D341Med (cell line): ENCODE measurements at regions not wholly inside any gene's neighbourhood (a gene's known extent, or its start where the extent isn't known, plus 50 kb on each side); places are given as distances from the start of the nearest gene placed in this dataset.

ENCODE experiments used
- DNase-seq: peaks from one replicate; pipeline ENCODE4 v3.0.0; 2012; ENCODE audit warnings: low spot score

DNA sequence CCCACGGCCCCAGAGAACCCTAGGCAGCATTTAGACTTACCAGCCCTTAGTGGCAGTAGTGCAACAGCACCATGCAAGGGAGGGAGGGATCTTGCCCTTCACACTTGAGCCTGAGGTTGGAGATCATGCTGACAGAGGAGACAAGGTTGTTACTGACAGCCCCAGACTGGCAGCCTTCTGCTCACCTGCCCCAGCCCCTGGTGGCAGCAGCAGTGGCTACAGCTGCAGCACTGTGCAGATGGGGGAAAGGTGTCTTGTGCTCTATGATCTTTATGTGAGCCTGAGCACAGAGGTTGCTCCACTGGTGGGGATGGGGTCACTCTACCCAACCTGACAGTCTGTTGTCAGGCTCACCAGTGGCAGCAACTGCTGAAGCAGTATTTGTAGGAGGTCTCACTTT is 501.2 kb upstream of the LRRTM4 start:
- DNase-seq = no peak

DNA sequence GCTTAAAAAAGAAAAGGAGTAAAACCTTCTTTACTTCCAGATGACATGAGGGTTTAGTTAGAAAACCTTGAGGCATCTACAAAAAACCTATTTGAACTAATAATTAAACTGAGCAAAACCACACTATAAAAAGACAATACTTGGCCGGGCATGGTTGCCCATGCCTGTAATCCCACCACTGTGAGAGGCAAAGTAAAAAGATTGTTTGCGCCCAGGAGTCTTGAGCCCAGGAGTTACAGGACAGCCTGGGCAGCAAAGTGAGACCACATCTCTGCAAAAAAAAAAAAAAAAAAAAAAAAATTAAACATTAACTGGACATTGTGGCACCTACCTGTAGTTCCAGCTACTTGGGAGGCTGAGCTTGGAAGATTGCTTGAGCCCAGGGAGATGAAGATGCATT is 502.8 kb upstream of the LRRTM4 start:
- no peak for DNase-seq

DNA sequence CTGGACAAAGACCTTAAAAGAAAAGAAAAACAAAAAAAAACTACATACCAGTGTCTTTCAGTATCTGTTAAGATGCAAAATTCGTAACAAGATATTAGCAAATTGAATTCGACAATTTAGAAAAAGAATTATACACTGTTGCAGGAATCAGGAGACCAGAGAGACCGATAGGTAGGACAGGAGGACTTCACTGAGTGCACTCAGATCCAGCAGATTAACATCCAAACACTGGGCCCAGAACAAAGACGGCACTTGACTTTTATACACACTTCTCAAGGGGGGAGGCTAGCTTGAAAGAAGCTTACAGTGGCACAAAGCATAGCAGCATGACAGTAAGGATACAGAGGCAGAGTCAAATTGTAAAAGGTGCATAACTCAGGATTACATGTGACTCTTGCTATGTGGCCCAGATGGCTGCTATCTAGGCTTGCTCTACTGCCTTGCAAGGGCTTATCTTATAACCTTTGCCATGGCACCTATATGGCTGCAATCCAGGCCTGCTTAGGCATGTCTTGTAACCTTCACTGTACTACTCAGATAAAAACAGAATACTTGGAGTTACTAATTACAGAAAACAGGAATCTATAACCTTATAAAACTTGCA is 507.3 kb upstream of the LRRTM4 start:
- DNase-seq = no peak

DNA sequence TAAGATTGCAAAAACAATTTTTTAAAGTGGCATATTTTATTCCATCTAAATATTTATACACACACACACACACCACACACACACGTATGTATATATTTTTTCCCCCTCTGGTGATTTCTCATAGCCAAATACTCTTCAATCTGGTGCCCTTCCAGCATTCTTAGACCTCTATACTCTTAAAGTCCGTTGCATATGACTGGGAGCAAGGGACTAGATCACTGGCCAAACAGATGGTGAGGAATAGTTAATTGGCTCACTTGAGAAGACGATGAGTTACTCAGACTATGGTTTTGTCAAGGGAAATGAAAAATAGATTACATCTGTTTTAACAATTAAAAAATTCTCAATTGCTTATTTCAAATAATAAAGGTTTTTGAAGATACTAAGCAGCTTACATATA is 512.5 kb upstream of the LRRTM4 start:
- DNase-seq = no peak

DNA sequence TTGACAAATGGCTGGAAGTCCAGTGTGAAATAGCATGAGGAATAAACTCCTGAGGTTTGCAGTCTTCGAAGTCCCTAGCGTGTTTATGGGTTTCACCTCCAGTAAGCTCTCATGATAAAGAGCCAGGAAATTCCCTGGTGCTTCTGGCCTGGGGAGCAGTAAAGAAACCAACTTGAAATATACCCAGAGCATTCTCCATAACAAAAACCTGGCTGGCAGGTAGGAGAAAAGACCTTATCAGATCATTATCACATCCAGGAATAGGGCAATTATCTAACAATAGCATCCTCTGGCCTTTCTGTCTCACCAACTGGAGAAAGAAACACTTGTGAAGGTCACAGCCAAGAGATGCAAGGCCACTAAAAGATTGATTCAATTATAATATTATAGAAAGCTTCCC is 513.6 kb upstream of the LRRTM4 start:
- no peak for DNase-seq

DNA sequence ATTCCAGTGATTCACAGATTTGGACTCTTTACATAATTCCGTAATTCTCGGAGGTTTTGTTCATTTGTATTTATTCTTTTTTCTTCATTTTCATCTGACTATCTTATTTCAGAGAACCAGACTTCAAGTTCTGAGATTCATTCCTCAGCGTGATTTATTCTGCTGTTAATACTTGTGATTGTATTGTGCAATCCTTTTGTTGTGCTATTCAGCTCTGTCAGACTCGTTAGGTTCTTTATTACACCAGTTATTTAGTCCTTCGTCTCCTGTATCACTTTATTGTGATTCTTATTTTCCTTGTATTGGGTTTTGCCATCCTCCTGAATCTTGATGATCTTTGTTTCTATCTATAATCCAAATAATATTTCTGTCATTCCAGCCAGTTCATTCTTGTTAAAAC is 529.3 kb upstream of the LRRTM4 start:
- no peak for DNase-seq

DNA sequence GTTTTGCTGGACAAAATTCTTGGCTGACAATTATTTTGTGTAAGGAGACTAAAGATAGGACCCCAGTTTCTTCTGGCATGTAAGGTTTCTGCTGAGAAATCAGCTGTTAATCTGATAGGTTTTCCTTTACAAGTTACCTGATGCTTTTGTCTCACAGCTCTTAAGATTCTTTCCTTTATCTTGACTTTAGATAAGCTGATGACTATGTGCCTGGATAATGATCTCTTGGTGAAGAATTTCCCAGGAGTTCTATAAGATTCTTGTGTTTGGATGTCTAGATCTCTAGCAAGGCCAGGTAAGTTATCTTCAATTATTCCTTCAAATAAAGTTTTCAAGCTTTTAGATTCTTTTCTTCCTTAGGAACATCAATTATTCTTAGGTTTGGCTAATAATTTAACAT is 534.8 kb upstream of the LRRTM4 start:
- DNase-seq = no peak

DNA sequence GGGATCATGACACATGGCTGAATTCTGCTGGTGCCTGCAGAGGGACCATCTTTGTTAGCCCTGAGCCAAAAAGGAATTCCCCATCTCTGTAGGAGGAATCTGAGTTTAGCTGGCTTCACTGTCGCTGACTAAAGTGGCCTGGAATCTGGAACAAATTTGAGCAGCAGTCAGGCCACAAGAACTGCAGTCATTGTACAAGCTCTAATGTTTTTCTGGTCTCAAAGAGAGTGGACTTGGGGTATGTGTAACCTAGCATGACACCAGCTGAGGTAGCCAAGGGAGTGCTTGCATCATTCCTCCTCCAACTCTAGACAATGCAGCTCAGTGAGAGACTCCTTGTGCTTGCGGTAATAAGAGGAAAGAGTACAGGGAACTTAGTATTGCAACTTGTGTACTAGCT is 539.1 kb upstream of the LRRTM4 start:
- DNase-seq = no peak

DNA sequence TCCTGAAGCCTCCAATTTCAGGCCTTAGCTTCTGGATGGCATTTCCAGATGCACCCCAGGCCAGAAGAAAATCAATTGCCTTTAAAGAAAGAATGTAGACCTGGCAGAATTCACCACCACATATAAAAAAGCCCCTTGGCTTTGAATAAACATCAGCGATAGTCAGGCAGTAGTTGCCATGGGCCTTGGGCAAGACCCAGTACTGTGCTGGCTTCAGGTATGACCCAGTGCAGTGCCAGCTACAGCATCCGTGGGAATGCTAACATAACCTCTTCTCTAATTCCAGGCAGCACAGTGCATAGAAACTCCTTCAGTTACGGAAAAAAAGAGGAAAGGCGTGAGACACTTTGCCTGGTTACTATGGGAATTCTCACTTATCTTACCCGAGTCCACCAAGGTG is 539.6 kb upstream of the LRRTM4 start:
- DNase-seq = no peak

DNA sequence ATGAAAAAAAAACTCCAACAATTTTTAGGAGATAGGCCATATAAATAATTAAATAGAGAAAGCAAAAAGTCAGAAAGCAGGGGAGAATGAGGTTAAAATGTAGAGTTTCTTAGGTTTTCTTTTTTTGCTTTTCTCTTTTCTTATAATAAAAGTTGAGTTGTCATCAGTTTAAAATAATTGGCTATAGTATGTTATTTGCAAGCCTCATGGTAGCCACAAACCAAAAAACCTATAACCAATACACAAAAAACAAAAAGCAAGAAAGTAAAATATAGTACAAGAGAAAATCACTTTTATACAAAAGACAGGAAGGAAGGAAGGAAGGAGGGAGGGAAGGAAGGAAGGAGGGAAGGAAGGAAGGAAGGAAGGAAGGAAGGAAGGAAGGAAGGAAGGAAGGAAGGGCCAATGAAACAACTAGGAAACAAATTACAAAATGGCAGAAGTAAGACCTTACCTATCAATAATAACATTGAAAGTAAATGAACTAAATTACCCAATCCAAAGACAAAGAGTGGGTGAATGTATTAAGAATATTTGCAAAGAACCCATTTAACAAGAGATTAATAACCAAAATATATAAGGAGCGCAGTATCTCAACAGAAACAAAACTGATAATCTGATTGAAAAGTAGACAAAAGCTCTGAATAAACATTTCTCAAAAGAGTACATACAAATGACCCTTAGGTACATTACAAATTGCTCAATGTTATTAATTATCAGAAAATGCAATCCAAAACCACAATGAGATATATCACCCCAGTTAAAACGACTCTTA is 541.3 kb upstream of the LRRTM4 start:
- no peak for DNase-seq

DNA sequence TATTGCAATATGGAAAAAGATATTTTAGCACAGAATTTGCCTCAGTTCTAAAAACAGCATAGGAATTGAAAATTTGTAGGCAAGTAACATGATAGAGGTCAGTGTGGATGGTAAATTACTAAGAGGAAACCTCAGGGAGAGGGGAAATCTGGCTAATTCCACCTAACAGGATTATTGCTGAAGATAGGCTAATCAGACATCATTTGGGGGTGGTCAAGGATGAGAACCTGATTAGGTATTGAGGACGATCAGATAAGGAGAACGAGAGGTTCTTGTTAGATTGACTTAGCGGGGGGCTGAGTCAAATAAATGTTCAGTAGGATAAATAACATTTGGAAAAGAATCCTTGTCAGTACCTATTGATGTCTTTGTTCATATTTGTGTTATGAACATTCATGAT is 543.2 kb upstream of the LRRTM4 start:
- no peak for DNase-seq

DNA sequence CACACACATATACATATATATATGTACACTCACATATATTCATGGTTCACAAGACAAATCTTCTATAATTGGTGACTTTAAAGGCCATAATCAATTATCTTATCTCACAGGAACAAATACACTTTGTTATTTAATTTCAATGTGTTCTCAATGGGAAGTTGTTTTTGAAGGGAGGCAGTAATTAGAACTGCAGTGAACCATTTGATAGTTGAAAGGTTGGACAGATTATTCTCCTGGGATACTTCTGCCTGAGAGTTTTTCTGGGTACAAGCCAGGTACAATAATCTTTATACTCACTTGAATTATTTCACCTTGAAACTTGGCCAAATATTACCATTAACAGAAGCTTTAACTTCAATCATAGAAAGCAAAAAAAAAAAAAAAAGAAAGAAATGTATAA is 546.6 kb upstream of the LRRTM4 start:
- no peak for DNase-seq

DNA sequence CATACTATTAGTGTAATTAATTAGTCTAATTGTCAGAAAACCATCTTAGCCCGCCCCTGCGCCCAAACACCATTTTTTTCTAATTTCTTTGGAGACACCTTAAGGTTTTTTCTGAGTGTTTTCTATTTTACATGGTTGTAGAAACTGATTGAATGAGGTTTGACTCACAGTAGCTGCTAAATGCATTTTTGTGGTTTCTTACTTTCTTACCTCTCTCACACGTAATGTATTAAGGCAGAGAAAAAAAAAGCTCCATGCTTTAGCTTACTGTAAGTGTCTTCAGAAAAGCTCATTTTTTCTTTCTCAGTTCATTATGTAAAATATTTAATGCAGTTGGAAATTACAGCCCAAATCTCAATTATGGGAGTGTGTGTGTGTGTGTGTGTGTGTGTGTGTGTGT is 548.5 kb upstream of the LRRTM4 start:
- no peak for DNase-seq

DNA sequence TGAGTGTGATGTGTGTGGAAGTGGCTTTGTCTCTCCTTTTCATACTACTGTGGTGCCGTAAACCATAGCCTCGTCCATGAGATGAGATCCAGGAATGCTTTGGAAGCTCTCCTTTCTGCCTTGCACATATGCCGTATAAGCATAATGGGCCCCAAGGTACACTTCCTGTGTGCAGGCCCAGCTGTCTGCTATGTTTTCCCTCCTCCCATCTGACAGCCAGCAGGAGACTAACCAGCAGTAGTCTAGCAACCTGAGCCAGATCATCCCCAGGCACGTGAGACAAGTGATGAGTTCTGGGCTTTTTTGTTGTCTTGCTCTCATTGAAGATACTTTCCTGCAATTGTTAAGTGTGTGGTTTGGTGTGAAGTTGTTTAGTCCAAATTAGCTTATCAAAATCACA is 555.5 kb upstream of the LRRTM4 start:
- DNase-seq = no peak

DNA sequence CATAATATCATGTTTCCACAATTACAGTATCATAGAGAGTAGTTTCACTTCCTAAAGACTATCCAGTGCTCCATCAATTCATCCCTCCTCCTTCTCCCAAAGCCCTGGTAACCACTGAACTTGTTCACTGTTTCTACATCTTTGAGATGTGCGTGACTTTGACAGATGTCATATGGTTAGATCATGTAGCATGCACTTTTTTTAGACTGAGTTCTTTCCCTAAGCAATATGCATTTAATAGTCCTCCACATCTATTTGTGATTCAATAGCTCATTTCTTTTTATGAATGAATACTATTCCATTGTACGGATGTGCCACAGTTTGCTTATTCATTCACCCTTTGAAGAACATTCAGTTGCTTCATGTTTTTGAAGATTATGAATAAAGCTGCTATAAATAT is 560.4 kb upstream of the LRRTM4 start:
- DNase-seq = no peak

DNA sequence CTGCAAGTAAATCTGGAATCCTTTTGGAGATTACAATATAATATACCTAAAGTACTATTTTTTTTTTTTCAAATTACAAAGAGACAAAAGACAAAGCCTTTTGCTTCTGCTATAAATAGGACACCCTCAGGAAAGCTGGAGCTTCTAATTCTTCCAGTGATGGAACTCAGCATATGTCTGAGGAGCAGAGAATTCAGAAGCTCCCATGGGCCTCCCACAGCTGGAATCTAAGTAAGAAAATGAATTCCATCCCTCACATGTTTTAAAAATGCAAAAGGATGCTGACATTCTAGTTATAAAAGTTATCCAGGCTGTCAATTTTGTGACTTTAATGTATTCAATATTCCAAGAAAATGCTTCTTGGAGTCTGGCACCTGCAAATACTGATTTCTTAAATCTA is 571.3 kb upstream of the LRRTM4 start:
- no peak for DNase-seq

DNA sequence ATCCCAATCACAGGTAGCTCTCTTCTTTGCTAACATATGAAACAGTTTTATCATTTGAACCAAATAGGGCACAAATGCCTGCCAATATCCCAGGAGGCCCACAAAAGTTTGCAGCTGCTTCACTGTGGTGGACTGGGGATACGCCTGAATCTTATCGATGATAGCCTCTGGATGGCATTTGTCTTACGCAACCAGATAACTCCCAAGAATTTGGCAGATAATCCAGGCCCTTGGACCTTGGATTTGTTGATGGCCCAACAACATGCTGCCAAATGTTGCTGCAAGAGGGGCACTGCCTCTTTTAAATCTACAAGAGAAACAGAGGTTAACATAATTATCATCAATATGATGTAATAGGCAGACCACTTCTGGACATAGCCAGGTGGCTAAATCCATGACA is 587.1 kb upstream of the LRRTM4 start:
- no peak for DNase-seq

DNA sequence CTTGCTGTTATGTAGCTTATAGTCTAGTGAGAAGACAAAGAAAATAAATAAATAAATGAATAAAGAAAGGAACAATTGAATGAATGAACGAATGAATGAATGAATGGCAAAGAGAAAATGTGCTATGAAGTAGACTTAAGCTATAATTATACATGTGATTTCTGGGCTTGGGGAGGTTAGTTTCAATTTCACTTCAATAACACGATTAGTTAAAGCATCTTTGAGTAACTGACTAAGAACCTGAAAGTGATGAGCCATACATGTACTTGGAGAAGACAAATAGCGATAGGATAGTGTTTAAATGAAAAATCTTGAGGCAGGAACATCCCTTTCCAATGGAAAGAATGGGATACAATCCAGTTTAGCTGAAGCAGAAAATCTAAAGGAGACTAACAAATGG is 593.1 kb upstream of the LRRTM4 start:
- DNase-seq = no peak

DNA sequence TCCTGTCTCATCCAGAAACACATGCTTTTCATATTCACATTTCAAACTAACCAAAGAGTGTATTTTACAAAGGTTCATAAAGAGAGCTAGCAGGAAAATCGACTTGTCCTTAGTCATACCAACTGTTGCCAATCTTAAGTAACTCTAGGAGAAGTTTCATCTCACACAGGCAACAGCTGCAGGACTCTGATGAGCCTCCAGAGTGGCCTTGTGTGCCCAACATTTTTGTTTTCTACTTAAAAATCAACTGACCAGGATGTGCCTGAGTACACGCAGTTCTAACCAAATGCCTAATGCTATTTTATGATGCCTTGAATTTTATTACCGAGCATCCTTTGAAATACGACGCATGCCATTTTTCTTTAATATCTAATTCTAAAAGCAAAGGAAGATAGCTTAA is 595.9 kb upstream of the LRRTM4 start:
- DNase-seq = no peak

DNA sequence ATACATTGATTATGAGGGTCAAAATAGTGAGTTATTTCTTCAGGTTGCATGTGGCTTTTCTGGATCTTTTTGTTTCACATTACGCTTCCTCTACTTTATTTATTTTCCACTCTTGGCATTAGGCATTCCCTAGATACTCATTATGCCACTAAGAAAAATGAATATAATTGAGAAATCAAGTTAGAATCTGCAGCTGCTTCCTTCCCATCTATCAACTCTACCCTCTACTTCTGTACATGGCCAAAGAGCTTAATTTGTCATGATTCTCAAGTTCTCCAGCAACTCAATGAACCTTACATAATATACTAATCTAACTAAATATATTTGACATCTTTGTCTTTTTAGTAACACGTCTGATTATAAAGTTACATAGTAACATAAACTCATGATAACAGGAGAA is 598.1 kb upstream of the LRRTM4 start:
- DNase-seq = no peak

DNA sequence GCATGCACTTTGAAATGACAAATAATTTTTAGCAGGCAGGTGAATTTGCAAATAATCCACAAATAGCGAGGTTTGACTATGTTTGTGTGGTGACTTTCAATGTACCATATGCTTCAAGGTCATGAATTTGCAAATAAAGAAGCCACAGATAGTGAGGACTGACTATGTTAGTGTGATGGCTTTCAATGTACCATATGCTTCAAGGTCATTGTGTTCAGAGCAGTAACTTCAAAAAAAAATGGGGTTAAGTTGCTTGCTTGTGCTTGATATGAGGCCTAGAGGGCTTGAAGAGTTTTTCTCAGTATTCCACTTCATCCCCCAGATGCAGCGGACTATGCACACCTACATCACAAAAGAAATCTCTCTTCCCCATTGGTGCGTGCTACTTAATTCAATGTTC is 602.9 kb upstream of the LRRTM4 start:
- DNase-seq = no peak

DNA sequence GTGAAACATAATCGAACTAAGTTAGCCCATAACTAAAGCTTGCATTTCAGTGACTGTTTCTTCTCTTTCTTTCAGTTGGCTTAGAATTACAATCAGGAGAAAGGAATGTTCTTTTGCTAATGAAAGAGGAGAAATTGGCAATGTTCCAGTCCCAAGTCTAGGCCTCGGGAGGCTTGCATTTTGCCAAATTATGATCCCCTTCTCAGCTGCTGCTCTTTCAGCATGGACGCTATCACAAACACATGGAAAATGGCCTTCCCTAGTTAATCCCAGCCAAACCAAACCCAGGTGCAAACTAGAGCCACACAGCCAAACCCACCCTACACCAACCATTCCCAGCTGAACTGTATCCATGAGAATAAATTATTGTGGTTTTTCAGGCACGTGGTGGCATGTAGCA is 605.2 kb upstream of the LRRTM4 start:
- no peak for DNase-seq

DNA sequence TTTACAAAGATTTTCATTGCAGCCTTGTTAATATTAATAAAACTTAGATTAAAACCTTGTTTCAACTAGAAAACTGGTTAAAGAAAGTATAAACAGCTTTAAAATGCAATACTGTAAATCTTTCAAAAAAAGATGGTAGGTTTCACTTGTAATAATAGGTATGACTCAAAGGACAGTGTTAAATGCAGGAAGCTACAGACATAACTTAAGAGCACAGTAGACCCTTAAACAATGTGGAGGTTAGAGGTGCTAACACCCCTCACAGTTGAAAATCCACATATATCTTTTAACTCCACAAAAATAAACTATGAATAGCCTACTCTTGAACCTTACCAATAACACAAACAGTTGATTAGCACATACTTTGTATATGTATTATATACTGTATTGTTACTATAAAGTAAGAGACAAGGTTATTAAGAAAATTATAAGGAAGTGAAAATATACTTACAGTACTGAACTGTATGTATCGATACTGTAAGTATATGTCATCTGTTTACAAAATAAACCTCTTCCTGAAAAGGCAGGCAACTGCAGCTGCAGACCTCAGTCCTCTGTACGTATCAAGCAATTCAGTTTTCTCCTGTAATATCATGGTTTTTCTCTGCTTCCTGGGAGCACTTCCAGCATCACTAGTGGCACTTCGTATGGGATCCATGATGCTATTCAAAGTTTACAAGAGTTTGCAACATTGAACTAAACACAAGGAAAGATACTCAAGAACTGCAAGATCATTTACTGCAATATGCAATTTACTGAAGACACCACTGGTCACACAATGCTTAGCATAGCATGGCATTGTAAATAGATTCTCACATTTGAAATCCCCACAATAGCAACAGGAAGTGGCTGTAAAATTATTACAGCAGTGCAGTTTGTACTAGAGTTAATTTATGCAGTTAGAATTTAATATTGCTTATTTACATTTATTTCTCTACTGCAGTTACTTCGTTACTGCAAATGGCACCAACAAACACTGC is 610.5 kb upstream of the LRRTM4 start:
- no peak for DNase-seq
